ENCODE measurements at regions not wholly inside any gene's neighbourhood (a gene's known extent, or its start where the extent isn't known, plus 50 kb on each side); places are given as distances from the start of the nearest gene placed in this dataset.

GRCh38 chr21:31500071-31500470 lies 156.0 kb upstream of the TIAM1 start:
- DNase-seq (ENCODE audit: low read depth) = no peak

- no peak for DNase-seq (ENCODE audit: low read depth)
These were observed 154.9 kb upstream of the TIAM1 start for GRCh38 chr21:31498985-31499384.

DNA sequence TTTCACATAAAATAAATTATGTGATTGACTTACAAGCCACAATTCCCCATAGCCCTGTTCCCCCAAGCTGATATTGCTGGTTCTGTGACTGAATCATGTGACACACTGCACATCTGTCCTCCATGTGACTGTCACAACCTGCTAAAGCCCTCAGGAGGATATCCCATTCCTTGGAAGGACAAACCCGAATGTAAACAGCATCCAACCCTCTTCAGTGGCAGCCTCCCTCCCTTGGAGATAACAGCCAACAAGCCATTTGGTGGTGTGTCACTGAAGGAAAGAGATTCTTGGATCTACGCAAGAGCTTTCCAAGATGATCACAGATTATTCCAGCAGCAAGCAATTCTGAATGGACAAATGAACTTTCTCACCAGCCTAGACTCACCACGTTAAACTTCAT lies 153.9 kb upstream of the TIAM1 start:
- DNase-seq (ENCODE audit: low read depth) = no peak

DNA sequence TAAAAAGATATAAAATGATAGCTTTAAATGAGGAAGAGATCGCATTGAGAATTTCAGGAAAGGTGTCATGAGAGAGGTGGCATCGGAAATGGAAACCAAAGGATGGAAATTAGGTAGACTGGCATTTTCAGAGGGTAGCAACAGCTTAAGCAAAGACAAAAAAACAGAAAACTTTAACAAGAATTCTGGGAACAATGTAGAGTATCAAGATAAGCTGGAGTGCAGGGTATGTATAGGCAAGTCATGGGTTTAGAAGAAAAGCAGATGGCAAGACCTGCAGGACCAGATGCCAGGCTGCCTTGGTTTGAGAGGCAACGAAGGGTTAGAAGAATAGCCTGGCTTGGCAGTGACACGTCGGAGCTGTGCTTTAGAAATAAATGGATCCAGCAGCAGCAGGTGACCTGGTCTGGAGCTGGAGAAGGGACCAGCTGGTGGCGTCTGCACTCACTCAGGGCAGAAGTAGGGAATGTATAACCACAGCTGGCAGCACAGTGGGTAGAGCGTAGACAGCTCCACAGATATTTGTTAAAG lies 149.4 kb upstream of the TIAM1 start:
- DNase-seq (ENCODE audit: low read depth) = no peak

- DNase-seq (ENCODE audit: low read depth) = no peak
These were observed 147.6 kb upstream of the TIAM1 start for GRCh38 chr21:31491617-31492016.

DNA sequence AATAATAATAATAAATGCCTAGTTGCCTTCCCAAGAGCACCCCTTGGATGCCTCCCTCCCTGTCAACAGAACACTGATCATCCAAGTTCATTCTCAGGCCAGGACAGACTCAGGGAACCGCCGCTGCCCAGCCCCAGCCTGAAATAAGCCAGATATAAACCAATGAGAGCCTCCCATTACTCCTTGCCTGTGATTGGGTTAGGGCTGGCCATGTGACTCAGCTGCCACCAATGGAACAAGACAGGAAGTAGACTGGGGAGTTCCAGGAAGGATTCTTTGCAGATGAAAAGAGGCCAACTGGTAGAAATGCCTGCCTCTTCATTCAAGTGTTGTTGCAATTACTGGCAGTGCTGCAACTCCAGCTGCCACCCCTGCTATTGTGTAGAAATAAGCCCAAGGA lies 146.4 kb upstream of the TIAM1 start:
- no peak for DNase-seq (ENCODE audit: low read depth)

- no peak for DNase-seq (ENCODE audit: low read depth)
These were observed 145.7 kb upstream of the TIAM1 start for GRCh38 chr21:31489726-31490125.

GRCh38 chr21:31489014-31489413 lies 145.0 kb upstream of the TIAM1 start:
- no peak for DNase-seq (ENCODE audit: low read depth)

GRCh38 chr21:31484219-31484618 lies 140.2 kb upstream of the TIAM1 start:
- DNase-seq (ENCODE audit: low read depth) = no peak

- DNase-seq (ENCODE audit: low read depth) = no peak
These were observed 139.1 kb upstream of the TIAM1 start for GRCh38 chr21:31483146-31483545.

DNA sequence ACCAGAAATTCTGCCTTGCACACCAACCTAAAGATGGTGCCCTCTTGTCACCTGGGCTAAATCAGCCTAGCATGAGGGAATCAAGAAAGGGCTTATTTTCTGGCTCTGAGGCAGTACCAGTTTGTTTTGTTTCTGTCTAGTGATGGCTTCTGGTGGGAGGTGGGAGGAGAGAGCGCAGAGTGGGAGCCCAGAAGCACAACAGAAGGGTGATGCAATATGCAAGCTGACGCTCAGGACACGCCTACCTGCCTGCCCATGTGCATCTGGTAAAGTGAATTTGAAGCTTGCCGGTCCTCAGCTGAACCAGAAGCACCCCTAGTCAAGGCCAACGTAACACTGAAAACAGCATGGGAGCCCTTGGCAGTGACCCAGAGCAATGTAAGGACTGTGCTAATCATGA lies 138.4 kb upstream of the TIAM1 start:
- no peak for DNase-seq (ENCODE audit: low read depth)

- no peak for DNase-seq (ENCODE audit: low read depth)
These were observed 136.2 kb upstream of the TIAM1 start for GRCh38 chr21:31480228-31480627.

- no peak for DNase-seq (ENCODE audit: low read depth)
These were observed 135.7 kb upstream of the TIAM1 start for GRCh38 chr21:31479714-31480113.

- DNase-seq (ENCODE audit: low read depth) = no peak
These were observed 135.2 kb upstream of the TIAM1 start for GRCh38 chr21:31479222-31479621.

- DNase-seq (ENCODE audit: low read depth) = no peak
These were observed 132.4 kb upstream of the TIAM1 start for GRCh38 chr21:31476263-31477022.

GRCh38 chr21:31475223-31475622 lies 131.2 kb upstream of the TIAM1 start:
- DNase-seq (ENCODE audit: low read depth) = no peak

GRCh38 chr21:31473685-31474345 lies 129.8 kb upstream of the TIAM1 start:
- peak; percentile 79 for DNase-seq (ENCODE audit: low read depth)

- no peak for DNase-seq (ENCODE audit: low read depth)
These were observed 127.8 kb upstream of the TIAM1 start for GRCh38 chr21:31471865-31472264.

DNA sequence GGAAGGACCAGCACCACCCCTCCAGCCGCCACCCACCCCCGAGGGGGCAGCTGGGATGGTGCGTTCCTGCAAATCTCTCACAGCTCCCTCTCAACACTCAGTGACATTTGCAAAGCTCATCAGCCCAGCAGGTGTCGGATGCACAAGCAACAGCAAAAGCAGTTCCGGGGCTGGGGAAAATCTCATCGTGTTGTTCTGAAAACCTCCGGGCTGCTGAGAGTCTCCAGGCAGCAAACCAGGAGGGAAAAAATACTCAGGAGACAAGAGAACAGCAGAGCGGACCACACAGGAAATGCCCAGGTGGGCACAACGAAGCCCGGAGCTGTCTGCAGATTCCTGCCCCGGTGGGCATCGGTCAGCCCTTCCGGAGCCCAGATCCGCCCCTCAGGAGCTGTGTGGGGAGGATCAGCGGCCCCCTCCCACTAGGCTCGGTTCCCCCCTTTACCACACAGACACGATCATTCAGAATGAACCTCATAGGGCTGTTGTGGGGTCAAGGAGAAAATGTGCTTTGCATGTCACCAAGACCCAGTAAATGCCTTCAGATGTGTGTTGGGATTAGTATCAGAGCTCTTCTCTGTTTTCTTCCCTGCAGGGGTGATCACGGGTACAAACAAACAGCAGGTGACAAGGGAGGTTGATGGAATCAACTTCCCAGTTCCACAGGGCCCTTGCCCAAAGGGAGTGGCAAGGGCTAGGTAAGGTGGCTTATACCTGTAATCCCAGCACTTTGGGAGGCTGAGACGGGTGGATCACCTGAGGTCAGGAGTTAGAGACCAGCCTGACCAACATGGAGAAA lies 127.0 kb upstream of the TIAM1 start:
- DNase-seq (ENCODE audit: low read depth) = no peak

DNA sequence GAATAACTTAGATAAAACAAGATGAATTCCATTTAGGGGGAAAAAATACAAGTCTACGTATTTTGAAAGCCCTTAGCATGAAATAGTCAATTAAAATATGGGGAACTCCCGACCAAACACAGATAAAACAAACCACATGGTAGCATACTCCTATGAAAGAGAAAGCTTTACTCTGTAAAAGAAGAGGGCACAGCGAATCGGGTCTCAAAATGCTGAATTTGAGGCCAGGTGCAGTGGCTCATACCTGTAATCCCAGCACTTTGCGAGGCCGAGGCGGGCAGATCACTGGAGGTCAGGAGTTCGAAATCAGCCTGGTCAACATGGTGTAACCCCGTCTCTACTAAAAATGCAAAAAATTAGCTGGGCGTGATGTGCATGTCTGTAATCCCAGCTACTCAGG lies 116.9 kb upstream of the TIAM1 start:
- no peak for DNase-seq (ENCODE audit: low read depth)

DNA sequence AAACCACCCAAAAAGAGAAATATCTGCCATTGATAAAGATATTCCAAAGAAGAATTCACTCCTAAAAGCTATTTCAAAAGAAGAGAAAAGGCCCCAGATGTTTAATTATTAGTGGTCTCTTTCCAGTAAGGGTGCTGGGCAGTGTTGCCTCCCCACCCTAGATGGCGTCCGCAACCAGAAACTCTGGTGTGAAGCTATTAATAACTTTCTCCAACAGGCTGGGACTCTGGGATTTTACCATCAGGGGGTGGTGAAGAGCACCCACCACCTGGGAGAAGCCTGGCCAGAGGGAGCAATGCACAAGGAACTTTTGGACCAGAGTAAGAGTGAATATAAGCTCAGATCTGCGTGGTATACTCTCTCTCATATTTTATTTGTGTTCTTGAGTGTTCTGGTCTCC lies 115.4 kb upstream of the TIAM1 start:
- DNase-seq (ENCODE audit: low read depth) = peak; percentile 36

GRCh38 chr21:31457675-31458074 lies 113.6 kb upstream of the TIAM1 start:
- no peak for DNase-seq (ENCODE audit: low read depth)

GRCh38 chr21:31456201-31456600 lies 112.1 kb upstream of the TIAM1 start:
- DNase-seq (ENCODE audit: low read depth) = no peak

All from Daoy (cell line).